SJSA1 (cell line): ENCODE measurements at regions not wholly inside any gene's neighbourhood (a gene's known extent, or its start where the extent isn't known, plus 50 kb on each side); places are given as distances from the start of the nearest gene placed in this dataset.

Experiments
- DNase-seq, 2 experiments: peaks; one replicate each; pipeline ENCODE4 v3.0.0-alpha.2; 2015 to 2020; ENCODE audit warnings: low spot score in 2 of 2, low read depth in 1 of 2
- H3K27ac ChIP-seq: fragments of 250-450 bp; sonication (Bioruptor Pico); 2 replicates; pipeline ENCODE4 v1.5.1; 2020; ENCODE audit warnings: mild to moderate bottlenecking, moderate library complexity
- H3K27me3 ChIP-seq: fragments of 250-450 bp; sonication (Bioruptor Pico); replicated peaks from 2 replicates; pipeline ENCODE4 v1.5.1; 2020; ENCODE audit warnings: mild to moderate bottlenecking, moderate library complexity
- H3K36me3 ChIP-seq: fragments of 250-450 bp; sonication (Bioruptor Pico); 2 replicates; pipeline ENCODE4 v1.5.1; 2020; ENCODE audit warnings: mild to moderate bottlenecking
- H3K4me1 ChIP-seq: fragments of 250-450 bp; sonication (Bioruptor Pico); replicated peaks from 2 replicates; pipeline ENCODE4 v1.6.1; 2021; ENCODE audit warnings: mild to moderate bottlenecking
- H3K4me3 ChIP-seq: fragments of 250-450 bp; sonication (Bioruptor Pico); 2 replicates; pipeline ENCODE4 v1.5.1; 2020; ENCODE audit warnings: mild to moderate bottlenecking
- H3K9me3 ChIP-seq: fragments of 250-450 bp; sonication (Bioruptor Pico); replicated peaks from 2 replicates; pipeline ENCODE4 v1.5.1; 2020; ENCODE audit warnings: mild to moderate bottlenecking

- H3K9me3 ChIP-seq, result no peaks in the 10 kb centered on the region; the same call in 1 of the 2 replicates
- no peaks in the 10 kb centered on the region for H3K27me3 ChIP-seq
- H3K4me3 ChIP-seq, result no peak overlapping the region
- H3K4me1 ChIP-seq, result no peaks in the 10 kb centered on the region
- no peak overlapping the region for H3K27ac ChIP-seq
- no peak for DNase-seq
- no peaks in the 10 kb centered on the region for H3K36me3 ChIP-seq
Measured at GRCh38 chr5:12480487-12480886, 576.2 kb upstream of the CTNND2 start.

GRCh38 chr5:12477554-12477953 lies 573.3 kb upstream of the CTNND2 start:
- Histone ChIP-seq H3K36me3 (no peaks in the 10 kb centered on the region), H3K27ac (no peak overlapping the region)
- no peak for DNase-seq

DNA sequence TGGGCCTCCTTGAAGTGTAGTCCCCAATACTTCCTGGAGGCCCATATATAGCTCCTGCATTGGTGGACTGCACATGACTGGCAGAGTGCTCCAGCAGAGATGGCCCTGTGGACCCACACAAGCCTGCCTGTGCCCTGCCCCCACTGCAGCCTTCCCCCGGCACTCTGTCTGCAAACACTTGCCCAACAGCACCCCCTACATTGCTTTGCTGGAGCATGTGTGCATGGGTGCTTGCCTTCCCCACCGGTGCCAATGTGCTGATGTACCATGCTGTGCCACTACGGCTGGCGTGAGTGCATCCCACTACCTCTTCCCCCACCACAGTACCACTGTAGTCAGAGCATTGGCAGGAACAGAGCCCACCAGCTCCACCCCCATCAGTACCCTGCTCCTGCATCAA lies 563.6 kb upstream of the CTNND2 start:
- no peak for DNase-seq
- Histone ChIP-seq H3K36me3 (no peaks in the 10 kb centered on the region), H3K4me3 (no peak overlapping the region), H3K9me3 (no peaks in the 10 kb centered on the region), H3K27me3 (no peaks in the 10 kb centered on the region), H3K4me1 (no peaks in the 10 kb centered on the region), H3K27ac (no peak overlapping the region)

More at GRCh38 chr5:12477554-12477953, 573.3 kb upstream of the CTNND2 start:
- Histone ChIP-seq H3K4me1 (no peaks in the 10 kb centered on the region), H3K4me3 (no peak overlapping the region), H3K9me3 (no peaks in the 10 kb centered on the region; the same call in 1 of the 2 replicates), H3K27me3 (no peaks in the 10 kb centered on the region)

GRCh38 chr5:12460493-12461261 lies 556.4 kb upstream of the CTNND2 start:
- H3K9me3 ChIP-seq, result peaks cover 3% of the 10 kb centered on the region; the same call in 1 of the 2 replicates
- no peak overlapping the region for H3K27ac ChIP-seq
- H3K36me3 ChIP-seq, result no peaks in the 10 kb centered on the region
- no peaks in the 10 kb centered on the region for H3K4me1 ChIP-seq
- H3K27me3 ChIP-seq, result no peaks in the 10 kb centered on the region
- DNase-seq, result no peak
- no peak overlapping the region for H3K4me3 ChIP-seq

GRCh38 chr5:12459326-12459725 lies 555.1 kb upstream of the CTNND2 start:
- Histone ChIP-seq H3K36me3 (no peaks in the 10 kb centered on the region), H3K4me1 (no peaks in the 10 kb centered on the region), H3K27ac (no peak overlapping the region), H3K27me3 (no peaks in the 10 kb centered on the region), H3K9me3 (peaks cover 3% of the 10 kb centered on the region; the same call in 1 of the 2 replicates), H3K4me3 (no peak overlapping the region)
- DNase-seq, result no peak

DNA sequence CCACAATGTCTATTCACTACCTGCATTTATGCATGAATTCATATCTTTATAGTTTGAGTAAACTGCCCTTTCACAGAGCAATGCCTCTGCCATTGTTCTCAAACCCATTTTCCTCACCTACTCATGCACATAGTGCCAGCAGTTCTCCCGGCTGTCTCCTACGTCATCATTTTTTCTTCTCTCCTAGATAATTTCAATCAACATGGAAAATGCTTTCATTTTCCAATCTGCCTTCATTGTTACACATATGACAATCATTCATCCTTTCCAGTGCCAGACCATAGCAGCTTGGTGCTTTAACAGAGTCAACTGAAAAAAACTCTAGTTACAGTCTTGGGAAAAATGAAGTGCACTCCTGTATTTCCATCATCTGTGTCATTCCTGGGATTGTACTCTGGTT lies 514.8 kb upstream of the CTNND2 start:
- Histone ChIP-seq H3K4me3 (no peak overlapping the region), H3K36me3 (no peaks in the 10 kb centered on the region), H3K27ac (no peak overlapping the region), H3K4me1 (no peaks in the 10 kb centered on the region), H3K9me3 (peaks cover 2% of the 10 kb centered on the region; the same call in 1 of the 2 replicates), H3K27me3 (0 out of 2 replicates have a peak, but pooled peaks cover 2% of the 10 kb centered on the region)
- DNase-seq, result no peak

GRCh38 chr5:12413585-12413984 lies 509.3 kb upstream of the CTNND2 start:
- Histone ChIP-seq H3K27me3 (no peaks in the 10 kb centered on the region), H3K36me3 (no peaks in the 10 kb centered on the region), H3K4me3 (no peak overlapping the region), H3K9me3 (peaks cover 2% of the 10 kb centered on the region; the same call in 1 of the 2 replicates), H3K4me1 (no peaks in the 10 kb centered on the region), H3K27ac (no peak overlapping the region)
- DNase-seq, result no peak

- Histone ChIP-seq H3K27me3 (no peaks in the 10 kb centered on the region), H3K9me3 (peaks cover 2% of the 10 kb centered on the region; the same call in 1 of the 2 replicates), H3K4me3 (no peak overlapping the region), H3K36me3 (no peaks in the 10 kb centered on the region), H3K4me1 (no peaks in the 10 kb centered on the region), H3K27ac (no peak overlapping the region)
- no peak for DNase-seq
Measured at GRCh38 chr5:12413075-12413474, 508.8 kb upstream of the CTNND2 start.

GRCh38 chr5:12399868-12400267 lies 495.6 kb upstream of the CTNND2 start:
- Histone ChIP-seq H3K9me3 (no peaks in the 10 kb centered on the region), H3K27me3 (no peaks in the 10 kb centered on the region), H3K4me3 (no peak overlapping the region), H3K27ac (no peak overlapping the region), H3K4me1 (no peaks in the 10 kb centered on the region), H3K36me3 (no peaks in the 10 kb centered on the region)
- DNase-seq, result no peak

GRCh38 chr5:12392246-12392645 lies 488.0 kb upstream of the CTNND2 start:
- Histone ChIP-seq H3K4me1 (no peaks in the 10 kb centered on the region), H3K27ac (no peak overlapping the region), H3K36me3 (no peaks in the 10 kb centered on the region), H3K9me3 (no peaks in the 10 kb centered on the region), H3K27me3 (no peaks in the 10 kb centered on the region), H3K4me3 (no peak overlapping the region)
- DNase-seq, result no peak

DNA sequence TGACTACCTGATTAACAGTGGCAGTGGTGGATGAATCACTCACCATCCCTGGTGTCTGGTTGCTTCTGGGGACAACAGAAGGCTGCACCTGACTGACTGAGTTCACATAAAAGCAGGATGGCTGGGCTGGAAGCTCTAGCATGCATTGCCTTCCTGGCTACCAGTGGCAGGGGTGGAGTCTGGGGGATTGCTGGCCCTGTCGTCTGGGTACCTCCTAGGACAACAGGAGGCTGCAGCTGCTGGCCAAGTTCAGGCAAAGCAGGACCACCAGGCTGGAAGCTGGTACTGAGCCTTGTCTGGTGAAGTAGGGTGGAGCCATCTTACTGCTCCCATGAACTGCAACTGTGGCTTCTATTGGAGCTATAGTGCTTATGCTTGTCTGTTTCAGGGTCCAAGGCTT lies 480.8 kb upstream of the CTNND2 start:
- DNase-seq, result no peak

GRCh38 chr5:12384005-12384404 lies 479.8 kb upstream of the CTNND2 start:
- H3K27ac ChIP-seq, result no peak overlapping the region
- H3K9me3 ChIP-seq, result 0 out of 2 replicates have a peak, but pooled peaks cover 2% of the 10 kb centered on the region
- no peaks in the 10 kb centered on the region for H3K4me1 ChIP-seq
- DNase-seq, result no peak
- H3K27me3 ChIP-seq, result no peaks in the 10 kb centered on the region
- H3K4me3 ChIP-seq, result no peak overlapping the region
- H3K36me3 ChIP-seq, result no peaks in the 10 kb centered on the region

More for the DNA sequence above, 480.8 kb upstream of the CTNND2 start:
- Histone ChIP-seq H3K27ac (no peak overlapping the region), H3K36me3 (no peaks in the 10 kb centered on the region), H3K4me1 (no peaks in the 10 kb centered on the region), H3K9me3 (no peaks in the 10 kb centered on the region), H3K4me3 (no peak overlapping the region), H3K27me3 (no peaks in the 10 kb centered on the region)

DNA sequence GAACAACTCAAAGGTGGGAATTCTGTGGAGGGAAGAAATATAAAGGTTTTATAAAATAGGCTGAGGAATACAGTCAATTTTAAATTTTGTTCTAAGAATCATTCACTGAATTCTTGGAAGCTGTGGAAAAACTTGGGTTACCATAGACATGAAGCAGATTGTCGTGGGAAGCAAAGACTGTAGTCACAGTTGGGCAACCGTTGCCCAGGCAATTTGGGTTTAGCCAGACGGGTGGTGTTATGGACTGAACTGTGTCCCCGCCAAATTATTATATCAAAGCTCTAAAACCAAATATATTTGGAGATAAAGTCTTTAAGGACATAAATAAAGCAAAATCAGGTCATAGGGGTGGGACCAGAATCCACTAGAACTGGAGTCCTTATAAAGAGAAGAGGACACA lies 463.7 kb upstream of the CTNND2 start:
- H3K4me1 ChIP-seq, result no peaks in the 10 kb centered on the region
- no peaks in the 10 kb centered on the region for H3K36me3 ChIP-seq
- DNase-seq, result no peak

GRCh38 chr5:12360218-12360617 lies 456.0 kb upstream of the CTNND2 start:
- Histone ChIP-seq H3K4me3 (no peak overlapping the region), H3K9me3 (no peaks in the 10 kb centered on the region), H3K27ac (no peak overlapping the region), H3K4me1 (no peaks in the 10 kb centered on the region), H3K36me3 (no peaks in the 10 kb centered on the region), H3K27me3 (no peaks in the 10 kb centered on the region)
- DNase-seq, result no peak

More for the DNA sequence above, 463.7 kb upstream of the CTNND2 start:
- Histone ChIP-seq H3K27ac (no peak overlapping the region), H3K9me3 (no peaks in the 10 kb centered on the region), H3K4me3 (no peak overlapping the region), H3K27me3 (no peaks in the 10 kb centered on the region; the same call in 1 of the 2 replicates)
